ENCODE measurements at regions not wholly inside any gene's neighbourhood (a gene's known extent, or its start where the extent isn't known, plus 50 kb on each side); places are given as distances from the start of the nearest gene placed in this dataset.

DNA sequence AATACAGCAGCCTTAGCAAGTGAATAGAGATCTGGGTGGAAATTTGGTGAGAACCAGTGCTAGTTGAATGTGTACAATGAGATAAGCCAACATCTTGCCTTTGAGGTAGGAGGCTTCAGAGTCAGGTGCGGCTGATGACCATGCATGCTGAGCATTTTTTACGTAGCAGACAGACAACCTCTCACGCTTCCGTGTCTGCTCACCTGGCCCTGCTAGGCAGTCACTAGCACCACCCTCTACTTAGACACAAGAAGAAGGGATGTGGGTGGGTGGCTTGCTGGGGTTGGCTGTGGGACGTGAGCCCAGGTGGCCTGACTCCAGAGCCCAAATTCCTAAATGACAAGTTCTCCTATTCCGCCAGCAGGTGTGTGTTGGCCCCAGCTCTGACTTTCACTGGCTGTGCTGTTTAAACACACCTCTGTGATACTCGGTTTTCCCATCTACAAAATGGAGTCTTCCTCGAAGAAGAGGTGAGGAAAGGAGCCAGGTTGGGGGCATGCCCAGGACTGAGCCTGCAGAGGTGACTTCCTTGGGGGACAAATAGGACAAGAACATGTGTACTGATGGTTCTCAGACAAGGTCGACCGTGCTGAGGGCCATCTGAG, 57.8 kb upstream of the BCL11B start:
- Histone ChIP-seq H3K9me1 (replicated peaks; ENCODE audit: control insufficient read depth, extremely low read depth, insufficient read depth, low read length) (no peaks in the 10 kb centered on the region), H3K4me2 (ENCODE audit: insufficient read depth, low read length) (no peak overlapping the region), H3K9me3 (replicated peaks; ENCODE audit: control insufficient read depth, insufficient read depth, low read length) (no peaks in the 10 kb centered on the region), H3K79me2 (ENCODE audit: control insufficient read depth, insufficient read depth, low read length) (no peaks in the 10 kb centered on the region), H3K27ac (ENCODE audit: insufficient read depth, low read depth, low read length) (no peak overlapping the region), H3K27me3 (ENCODE audit: control insufficient read depth in 2 of 2, insufficient read depth in 2 of 2, low read length in 2 of 2) (no peaks in the 10 kb centered on the region), H3K4me3 (replicated peaks in 1 of 3; ENCODE audit: insufficient read depth in 1 of 3, low read depth in 1 of 3, low read length in 3 of 3) (no peak overlapping the region), H3K9ac (replicated peaks; ENCODE audit: extremely low read depth, insufficient read depth, low read length) (no peak overlapping the region), H3K4me1 (ENCODE audit: control insufficient read depth, extremely low read depth, insufficient read depth, low read length) (no peaks in the 10 kb centered on the region), H3K36me3 (ENCODE audit: control insufficient read depth in 2 of 2, extremely low read depth in 1 of 2, insufficient read depth in 2 of 2, low read length in 2 of 2) (no peaks in the 10 kb centered on the region), H4K20me1 (replicated peaks; ENCODE audit: control insufficient read depth, extremely low read depth, insufficient read depth, low read length) (no peaks in the 10 kb centered on the region), H2AFZ (ENCODE audit: low read depth, low read length) (no peak overlapping the region)
- no TSS peak for BruUV-seq (replicated peaks)
- no peak for FAIRE-seq
- DNase-seq (ENCODE audit: low read depth, low spot score) = no peak
- dilution Hi-C loops (cut with MboI; ENCODE audit: extremely low pct_ligation_motif_present, low sequenced_read_pairs) = no loop called here
- ChIA-PET POLR2A (no interaction called here), CTCF (interaction anchor here (1.0 to 1.1 kb wide), 3 partner anchors 10 to 29 kb away, joined by 3 to 5 read pairs (median 3); no protein-coding TSS in a partner anchor)
- intact Hi-C loops (cut with micrococcal nuclease) = no loop called here
- TF ChIP-seq EZH2 (IDR thresholded peaks at IDR 0.05; ENCODE audit: borderline replicate concordance, low read depth, low read length, severe bottlenecking) (no peak), MYC (IDR thresholded peaks at IDR 0.05; ENCODE audit: low read depth, low read length) (no peak)
- TF ChIP-seq, protein P1, sequence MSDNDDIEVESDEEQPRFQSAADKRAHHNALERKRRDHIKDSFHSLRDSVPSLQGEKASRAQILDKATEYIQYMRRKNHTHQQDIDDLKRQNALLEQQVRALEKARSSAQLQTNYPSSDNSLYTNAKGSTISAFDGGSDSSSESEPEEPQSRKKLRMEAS (IDR thresholded peaks at IDR 0.05; ENCODE audit: insufficient read depth, insufficient read length) = no peak
- TF ChIP-seq, protein P2, sequence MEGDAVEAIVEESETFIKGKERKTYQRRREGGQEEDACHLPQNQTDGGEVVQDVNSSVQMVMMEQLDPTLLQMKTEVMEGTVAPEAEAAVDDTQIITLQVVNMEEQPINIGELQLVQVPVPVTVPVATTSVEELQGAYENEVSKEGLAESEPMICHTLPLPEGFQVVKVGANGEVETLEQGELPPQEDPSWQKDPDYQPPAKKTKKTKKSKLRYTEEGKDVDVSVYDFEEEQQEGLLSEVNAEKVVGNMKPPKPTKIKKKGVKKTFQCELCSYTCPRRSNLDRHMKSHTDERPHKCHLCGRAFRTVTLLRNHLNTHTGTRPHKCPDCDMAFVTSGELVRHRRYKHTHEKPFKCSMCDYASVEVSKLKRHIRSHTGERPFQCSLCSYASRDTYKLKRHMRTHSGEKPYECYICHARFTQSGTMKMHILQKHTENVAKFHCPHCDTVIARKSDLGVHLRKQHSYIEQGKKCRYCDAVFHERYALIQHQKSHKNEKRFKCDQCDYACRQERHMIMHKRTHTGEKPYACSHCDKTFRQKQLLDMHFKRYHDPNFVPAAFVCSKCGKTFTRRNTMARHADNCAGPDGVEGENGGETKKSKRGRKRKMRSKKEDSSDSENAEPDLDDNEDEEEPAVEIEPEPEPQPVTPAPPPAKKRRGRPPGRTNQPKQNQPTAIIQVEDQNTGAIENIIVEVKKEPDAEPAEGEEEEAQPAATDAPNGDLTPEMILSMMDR (IDR thresholded peaks at IDR 0.05; ENCODE audit: extremely low read depth in 1 of 2, insufficient read depth in 1 of 2, low read depth in 1 of 2, low read length in 2 of 2) = no peak
